Endothelial cell of umbilical vein (primary cell): ENCODE measurements at regions not wholly inside any gene's neighbourhood (a gene's known extent, or its start where the extent isn't known, plus 50 kb on each side); places are given as distances from the start of the nearest gene placed in this dataset.
"Not testable (repeated sequence)": the region's sequence is repeated elsewhere in the genome, so short reads cannot be mapped to it uniquely, and the experiment has no call there.

Source experiments
- CTCF ChIP-seq, 2 donors: IDR thresholded peaks; 1 replicate in 1 of 2; 2 replicates in 1 of 2; pipeline ENCODE4 v1.5.1; 2011; ENCODE audit warnings: low read length in 2 of 2, mild to moderate bottlenecking in 2 of 2, moderate library complexity in 2 of 2, control low read depth in 1 of 2, inconsistent platforms in 1 of 2, low read depth in 1 of 2; ENCODE audit not compliant: insufficient read depth in 1 of 2; ENCODE audit errors: extremely low read depth in 1 of 2
- JUN ChIP-seq: IDR thresholded peaks from 2 replicates; pipeline ENCODE4 v1.6.1; 2011; ENCODE audit warnings: borderline replicate concordance, low read depth; ENCODE audit not compliant: insufficient read length, insufficient read depth
- POLR2A ChIP-seq: IDR thresholded peaks from 2 replicates; pipeline ENCODE4 v1.6.1; 2012; ENCODE audit warnings: low read depth, mild to moderate bottlenecking, control low read depth, low read length

- not testable (repeated sequence) for TF ChIP-seq CTCF (IDR thresholded peaks at IDR 0.05; ENCODE audit: extremely low read depth in 1 of 2, insufficient read depth in 1 of 2, low read depth in 1 of 2, low read length in 2 of 2); JUN; POLR2A
Measured at GRCh38 chr9:63876380-63876779, 1408.6 kb downstream of the FOXD4L5 start.
